ENCODE measurements at regions not wholly inside any gene's neighbourhood (a gene's known extent, or its start where the extent isn't known, plus 50 kb on each side); places are given as distances from the start of the nearest gene placed in this dataset.

- no peak for TF ChIP-seq CTCF (IDR thresholded peaks at IDR 0.05; ENCODE audit: insufficient read depth, low read depth, low read length)
- no peak for TF ChIP-seq EZH2 (IDR thresholded peaks at IDR 0.05; ENCODE audit: insufficient read depth, low read length)
Measured at GRCh38 chr13:106700439-106700838, 132.5 kb upstream of the ARGLU1 start.

All from astrocyte (in vitro differentiated cells and primary cell).